Renal cortex interstitium (tissue), 11 donors: ENCODE measurements at regions not wholly inside any gene's neighbourhood (a gene's known extent, or its start where the extent isn't known, plus 50 kb on each side); places are given as distances from the start of the nearest gene placed in this dataset.
A peak's percentile ranks its signal among the peaks of the same experiment; 100 is the strongest.
"Not testable (repeated sequence)": the region's sequence is repeated elsewhere in the genome, so short reads cannot be mapped to it uniquely, and the experiment has no call there.

Experiments
- DNase-seq, 11 donors: peaks; one replicate each; pipeline ENCODE4 v3.0.0-alpha.2; 2013; ENCODE audit warnings: low read depth in 9 of 11, low spot score in 4 of 11; ENCODE audit errors: extremely low read depth in 1 of 11

DNA sequence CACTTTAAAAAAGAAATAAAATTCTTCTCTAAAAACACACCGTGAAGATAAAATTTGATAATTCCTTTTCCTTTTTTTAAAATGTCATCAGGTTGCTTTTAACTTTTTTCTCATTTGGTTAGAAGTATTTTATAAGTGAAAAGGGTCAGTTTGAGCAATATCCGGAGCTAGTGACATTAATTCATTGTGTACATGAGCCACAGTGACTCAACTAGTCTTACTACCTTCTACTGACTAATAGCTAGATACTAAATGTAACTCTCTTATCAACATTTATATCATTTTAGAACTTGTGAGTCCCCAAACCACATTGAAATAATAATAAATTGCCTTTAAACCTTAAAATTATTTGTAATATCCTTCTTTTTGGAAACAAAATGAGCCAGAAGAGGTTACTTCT, 101.2 kb upstream of the ZBTB20 start:
- DNase-seq, result no peak

DNA sequence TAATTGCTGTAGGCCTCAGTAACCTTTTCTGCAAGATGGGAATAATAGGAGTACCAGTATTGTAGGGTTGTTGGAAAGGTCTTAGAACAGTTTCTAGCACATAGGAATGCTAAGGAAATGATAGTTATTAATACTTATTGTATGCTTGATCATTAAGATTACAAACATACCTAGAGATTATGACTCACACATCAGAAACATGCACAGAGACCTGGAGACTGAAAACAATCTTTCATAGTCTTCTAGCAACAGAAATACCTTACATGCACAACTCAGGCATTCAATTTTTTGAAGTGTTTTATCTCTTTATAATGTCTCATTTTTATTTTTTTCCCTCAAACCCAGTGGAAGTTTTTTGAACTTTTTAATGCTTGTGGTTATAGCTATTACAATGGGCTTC, 104.4 kb upstream of the ZBTB20 start:
- no peak for DNase-seq

DNA sequence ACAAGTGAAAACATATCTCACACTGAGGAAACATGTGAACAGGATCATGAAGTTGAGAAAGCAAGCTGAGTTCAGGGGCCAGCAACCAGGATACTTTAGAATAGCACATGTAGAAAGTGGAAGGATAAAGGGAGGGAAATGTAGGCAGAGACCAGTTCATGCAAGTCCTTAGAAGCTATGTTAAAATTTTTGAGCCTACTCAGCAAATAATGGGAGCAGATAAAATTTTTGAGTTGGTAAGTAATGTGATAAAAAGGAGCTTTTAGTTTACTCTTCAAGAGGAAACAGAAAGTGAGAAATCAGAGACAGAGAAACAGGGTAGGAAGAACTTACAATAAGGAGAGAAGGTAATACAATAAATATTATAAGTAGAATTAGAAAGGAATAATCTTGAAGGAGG, 105.6 kb upstream of the ZBTB20 start:
- no peak for DNase-seq

DNA sequence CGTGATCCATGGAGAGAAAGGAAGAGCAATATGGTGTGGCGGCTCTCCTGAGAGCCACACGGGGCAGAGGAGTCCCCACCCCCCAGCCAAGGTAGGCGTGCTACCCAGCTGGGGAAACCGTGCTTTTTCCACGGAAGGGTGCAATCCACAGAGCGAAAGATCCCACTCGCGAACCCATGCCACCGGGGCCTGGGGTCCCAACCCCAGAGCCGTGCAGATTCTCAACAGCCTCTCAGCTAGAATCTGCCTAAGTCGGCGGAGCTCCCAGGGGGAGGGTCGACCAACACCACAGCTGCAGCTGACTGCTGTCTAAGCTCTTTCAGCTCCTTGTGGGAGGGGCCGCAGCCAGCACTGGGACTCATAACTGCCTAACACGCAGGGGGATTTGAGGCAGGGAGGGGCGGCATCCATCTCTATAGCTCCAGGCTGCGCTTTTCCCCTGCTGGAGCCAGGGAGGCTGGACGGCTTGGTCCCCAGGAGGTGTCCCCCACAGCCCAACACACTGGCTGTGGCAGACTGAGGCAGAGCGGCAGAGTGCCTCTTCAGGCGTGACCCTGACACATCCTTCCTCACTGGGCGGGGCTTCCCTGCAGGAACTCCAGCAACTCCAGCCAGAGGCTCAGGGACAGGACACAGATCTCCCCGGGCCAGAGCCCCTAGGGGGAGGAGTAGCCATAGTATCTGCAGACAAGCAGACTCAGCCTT, 107.6 kb upstream of the ZBTB20 start:
- no peak for DNase-seq

DNA sequence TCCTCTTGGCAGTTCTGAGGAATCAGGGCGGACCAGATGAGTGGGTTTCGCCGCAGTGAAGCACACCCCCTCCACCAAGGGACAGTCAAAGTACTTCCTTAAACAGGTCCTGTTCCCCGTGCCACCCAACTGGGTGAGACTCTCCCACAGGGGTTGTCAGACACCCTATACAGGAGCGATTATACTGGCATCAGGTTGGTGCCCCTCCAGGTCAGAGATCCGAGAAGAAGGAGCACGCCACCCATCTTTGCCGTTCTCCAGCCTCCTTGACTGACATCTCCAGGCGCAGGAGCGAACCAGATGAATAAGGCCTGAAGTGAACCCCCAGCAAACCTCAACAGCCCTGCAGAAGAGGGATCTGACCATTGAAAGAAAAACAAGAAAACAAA, 108.1 kb upstream of the ZBTB20 start:
- no peak for DNase-seq

DNA sequence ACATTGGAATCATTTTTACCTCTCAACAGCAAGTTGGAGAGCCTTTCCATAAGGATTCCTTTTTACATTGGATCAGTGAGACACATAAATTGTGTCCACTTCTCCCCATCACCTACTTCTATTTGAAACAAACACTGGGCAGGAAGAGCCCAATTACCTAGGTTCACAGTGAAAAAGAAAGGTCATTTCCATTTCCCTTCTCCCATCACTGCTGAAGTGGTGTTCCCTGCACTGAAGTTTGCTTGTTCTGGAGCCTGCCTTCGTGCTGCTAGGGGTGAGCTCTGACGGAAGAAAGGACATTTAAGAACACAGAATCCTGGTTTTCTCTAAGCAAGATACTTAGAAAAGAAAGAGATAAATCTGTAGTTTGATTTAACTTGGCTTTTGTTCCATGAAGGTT, 123.8 kb upstream of the ZBTB20 start:
- no peak for DNase-seq

DNA sequence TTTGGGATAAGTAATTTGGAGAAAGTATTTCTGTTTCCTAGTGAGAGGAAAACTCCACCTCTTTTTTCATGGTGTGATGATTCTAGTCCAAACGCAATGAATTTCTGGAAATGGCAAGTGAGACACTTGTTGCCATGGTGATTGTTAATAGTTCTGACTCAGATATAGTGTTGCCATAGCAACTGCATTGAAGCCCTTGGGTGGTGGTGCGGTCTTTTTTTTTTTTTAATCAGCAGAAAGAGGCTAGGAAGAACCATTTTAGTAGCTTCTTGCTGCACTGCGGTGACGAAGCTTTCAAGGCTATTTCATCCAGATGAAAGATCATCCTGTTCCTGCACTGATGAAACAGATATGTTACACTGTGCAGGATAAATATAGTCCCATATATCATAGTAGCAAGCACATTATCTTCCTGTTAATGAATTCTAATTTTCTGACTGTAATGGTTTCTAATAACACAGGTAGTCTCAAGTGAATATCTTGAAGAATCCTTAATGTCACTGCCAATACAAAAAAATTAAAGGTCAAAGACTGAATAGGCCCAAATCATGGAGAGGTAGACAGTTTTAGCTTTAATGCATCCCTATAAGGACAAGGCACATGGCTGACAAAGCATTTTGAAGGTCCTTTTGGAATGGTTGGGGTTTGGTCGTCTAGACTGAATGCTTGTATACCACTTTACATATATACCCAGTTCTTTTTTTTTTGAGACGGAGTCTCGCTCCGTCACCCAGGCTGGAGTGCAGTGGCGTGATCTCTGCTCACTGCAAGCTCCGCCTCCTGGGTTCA, 125.1 kb upstream of the ZBTB20 start:
- peak in 1 of 11 donors; percentile 16 for DNase-seq

DNA sequence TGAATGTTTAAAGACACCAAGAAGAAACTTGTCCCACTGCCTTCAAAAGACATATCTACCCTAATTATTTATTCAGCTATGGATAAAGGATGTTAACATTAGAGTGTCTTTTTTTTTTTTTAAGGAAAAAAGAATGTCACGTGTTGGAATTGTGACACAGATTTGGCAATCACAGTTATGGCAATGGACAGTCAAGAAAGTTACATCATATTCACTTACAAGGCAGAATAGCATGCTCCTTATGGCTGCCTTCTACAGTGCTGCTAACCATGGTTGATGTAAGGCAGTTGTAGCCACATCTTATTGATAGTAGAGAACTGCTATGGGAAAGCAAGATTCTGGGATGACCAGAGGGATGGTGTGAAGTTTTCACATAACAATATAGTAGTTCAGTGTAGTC, 128.8 kb upstream of the ZBTB20 start:
- no peak for DNase-seq

DNA sequence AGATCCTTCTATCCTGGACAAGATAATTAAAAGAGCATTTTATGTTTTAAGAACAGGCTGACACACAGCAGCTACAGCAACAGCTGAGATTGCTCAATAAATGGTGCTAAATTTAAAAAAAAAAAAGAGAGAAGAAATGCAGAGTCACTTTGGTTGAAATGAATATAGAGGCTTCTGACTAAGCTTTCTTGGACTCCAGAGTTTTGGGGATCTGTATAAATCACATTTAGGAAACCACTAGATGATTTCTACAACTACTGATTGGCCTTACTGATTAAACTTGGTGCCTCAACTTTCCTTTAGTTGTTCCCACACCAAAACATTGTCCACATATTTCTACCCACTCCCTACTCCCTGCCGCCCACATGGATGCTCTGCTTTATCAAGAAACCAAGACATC, 132.9 kb upstream of the ZBTB20 start:
- no peak for DNase-seq

DNA sequence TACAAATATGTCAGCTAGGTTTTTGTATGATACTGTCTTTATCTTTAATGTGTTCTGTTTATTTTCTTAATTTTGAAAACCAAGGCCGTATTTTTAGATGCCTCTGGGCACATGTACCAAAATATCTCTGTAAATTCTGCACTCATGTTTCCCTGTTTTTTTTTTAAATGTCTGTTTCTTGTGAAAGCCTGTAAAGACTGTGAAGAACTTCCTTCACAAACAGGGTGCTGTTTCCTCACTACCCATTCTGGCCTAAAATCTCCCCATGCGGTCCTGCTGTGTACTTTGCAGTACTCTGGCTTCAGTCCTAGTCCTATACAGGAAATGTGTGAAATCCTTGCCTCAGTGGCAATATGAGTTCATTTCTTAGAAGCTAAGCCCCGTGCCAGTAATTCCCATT, 133.4 kb upstream of the ZBTB20 start:
- DNase-seq, result no peak

DNA sequence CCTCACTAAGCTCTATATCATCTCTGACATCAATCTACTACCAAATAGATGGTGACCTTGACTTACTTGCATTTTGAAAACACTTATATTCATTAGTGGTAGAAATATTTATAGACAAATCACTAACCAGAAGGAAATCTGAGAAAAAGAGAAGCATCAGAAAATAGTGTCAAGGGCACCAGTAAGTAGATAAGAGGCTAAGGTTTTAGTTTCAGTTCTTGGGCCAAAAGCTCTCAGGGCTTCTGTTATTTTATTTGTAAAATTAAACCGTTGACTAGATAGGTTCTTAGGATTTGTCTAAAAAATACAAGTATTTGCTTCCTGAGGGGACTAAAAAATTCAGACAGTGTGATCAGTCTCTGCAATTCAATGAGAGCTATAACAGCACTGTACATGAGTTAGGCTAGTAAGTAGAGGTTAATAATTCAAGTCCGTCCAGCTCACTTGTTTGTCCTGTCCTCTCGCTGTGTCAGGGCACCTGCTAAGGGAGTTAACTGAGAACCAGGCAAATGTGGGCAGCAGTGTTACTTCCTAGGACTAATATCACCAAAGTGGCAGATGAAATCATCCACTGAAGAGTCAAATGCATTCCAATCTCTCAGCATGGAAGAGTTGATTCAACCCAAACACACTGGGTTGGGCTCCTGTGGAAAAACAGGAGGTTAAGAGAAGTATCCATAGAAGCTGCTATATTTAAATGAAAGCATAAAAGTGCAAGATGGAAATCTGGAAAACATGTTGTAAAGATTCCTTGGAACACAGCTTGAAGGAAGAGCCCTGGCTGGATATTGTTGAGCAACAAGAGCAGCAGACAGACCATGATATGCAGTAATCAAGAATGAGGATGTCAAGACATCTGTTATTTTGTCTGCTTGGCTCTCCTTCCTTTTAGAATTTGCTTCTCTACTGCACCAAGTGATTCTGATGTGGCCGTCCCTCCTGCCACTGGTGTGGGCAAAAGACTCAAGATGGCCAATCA, 134.9 kb upstream of the ZBTB20 start:
- no peak for DNase-seq

DNA sequence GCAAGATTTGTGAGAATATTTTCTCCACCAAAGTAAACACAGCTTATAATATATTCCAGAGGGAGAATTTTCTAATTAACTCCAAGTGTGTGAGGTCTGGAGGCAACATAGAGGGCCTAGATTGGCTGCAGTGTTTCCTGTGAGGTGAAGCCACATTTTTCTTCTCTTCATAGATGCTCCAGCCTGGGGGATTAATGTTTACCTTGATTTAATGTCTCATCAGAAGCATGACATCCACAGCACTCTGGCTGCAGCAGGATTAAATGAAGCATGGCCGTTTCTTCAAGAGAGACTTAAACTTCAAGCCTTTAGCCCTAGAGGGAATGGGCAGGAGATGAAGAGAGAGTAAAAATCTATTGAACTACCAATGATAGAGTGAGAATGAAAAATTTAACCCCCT, 137.9 kb upstream of the ZBTB20 start:
- DNase-seq, result peak in 9 of 11 donors; percentile 0 to 35 (median 15)

DNA sequence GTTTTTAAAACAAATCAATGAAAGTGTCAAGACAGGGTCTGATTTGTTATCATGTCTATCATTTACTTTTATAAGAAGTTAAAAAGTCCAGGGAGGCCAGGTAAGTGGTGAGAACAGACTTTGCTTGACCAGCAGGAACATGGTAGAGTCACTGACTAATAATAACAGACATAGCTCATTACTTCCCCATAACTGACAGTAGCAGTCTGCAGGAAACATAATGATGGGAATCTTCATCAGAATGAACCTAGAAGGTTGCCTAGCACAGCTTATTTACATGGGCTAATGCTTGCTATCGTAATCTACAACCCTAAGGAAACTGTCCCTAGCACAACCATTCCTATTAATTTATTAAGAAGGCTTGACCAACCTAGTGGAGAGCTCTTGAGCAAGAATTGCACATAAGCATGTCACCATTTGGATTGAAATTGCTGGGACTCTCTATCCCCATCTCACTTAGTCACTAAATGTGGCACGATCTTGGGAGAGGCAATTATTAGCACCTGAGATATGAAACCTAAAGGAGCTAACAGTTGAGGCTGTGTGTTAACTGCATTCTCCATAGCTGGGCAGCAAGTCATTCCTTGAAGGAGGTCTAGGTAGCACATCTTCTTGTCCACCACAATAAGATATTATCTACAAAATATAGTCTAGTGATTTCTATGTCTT, 139.6 kb upstream of the ZBTB20 start:
- DNase-seq, result no peak

DNA sequence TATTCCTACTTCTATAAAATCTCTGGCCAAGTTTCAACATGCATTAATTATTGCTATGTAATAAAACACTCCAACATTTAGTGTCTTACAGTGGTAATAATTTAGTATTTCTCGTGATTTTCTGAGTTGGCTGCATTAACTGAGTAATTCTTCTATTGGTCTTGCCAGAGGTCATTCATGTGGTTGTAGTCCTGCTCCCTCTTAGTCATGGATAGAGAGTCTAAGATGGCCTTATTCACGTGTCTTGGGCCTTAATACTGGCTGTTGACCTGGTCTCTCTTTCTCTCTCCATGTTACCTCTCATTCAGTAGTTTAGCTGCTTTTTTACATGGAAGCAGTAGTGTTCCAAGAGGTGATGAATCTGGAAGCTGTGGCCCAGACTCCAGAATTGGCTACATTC, 140.1 kb upstream of the ZBTB20 start:
- no peak for DNase-seq

DNA sequence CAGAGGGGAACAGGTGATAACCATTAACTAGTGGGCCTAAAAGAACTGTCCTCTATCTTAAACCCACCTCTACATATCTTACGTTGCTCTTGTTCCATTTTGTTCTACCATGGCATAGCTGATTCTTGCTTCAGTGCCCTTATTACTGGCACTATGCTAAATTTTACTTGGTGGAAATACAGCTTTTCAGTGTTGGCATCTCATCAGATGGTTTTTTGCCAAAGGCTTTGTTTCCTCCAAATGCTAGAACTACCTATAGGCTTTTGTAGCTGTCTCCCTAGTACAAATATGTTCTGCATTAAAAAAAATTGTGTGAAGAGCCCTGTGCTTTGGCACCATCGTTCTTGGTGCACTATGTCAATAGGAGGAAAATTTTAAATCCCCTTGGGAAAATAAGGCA, 145.0 kb upstream of the ZBTB20 start:
- no peak for DNase-seq

DNA sequence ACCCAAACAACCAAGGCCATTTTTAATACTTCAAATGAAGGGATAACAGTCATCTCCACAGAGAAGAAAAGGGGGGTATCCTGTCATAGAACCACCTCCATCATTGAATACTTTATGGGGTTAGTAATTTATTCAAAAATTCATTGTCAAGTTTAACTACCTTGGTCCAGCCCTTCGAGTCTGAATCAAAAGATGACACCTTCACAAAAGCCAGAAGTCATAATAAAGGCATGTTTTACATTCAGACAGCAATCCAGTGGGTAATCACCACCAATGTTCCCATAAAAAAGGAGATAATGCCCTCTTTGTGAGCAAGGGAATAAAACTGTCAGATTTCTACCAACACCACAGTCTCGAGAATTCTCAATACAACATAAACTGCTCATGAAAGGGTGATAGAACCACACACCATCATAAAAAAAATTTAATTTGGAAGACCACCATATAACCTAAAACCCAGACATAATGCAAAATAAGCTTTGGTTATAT, 145.6 kb upstream of the ZBTB20 start:
- no peak for DNase-seq

DNA sequence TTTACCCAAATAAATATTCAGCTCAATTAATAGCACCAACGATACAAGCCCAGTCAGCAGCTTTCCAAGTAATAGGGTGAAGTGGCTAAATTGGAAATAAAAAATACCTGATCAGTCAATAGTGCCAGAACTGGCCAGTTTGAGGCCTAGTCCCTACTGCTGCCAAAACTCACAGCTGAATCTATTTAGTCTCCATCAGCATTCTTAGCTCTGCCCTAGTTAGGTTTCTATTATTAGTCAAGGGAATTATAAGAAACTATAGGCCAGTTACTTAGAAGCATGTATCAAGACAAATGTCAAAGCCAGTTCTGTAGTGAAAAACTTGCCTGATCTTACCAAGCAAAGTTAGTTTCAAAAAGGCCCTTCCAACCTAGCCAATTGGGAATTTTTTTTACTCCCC, 146.2 kb upstream of the ZBTB20 start:
- no peak for DNase-seq

DNA sequence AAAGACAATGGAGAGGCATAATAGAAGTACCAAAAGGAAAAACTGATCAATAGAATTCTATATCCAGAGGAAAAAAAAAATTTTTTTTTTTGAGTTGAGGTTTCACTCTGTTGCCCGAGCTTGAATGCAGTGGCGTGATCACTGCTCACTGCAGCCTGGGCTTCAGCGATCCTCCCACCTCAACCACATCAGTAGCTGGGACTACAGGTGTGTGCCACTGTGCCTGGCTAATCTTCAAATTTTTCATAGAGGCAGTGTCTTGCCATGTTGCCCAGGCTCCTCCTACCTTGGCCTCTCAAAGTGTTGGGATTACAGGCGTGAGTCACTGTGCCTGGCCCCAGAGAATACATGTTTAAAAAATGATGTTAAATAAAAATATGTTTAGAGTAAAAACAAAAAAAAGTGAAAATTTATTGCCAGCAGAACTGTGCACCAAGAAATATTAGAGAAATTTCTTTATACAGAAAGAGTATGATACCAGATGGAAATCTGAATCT, 154.3 kb upstream of the ZBTB20 start:
- DNase-seq, result no peak

DNA sequence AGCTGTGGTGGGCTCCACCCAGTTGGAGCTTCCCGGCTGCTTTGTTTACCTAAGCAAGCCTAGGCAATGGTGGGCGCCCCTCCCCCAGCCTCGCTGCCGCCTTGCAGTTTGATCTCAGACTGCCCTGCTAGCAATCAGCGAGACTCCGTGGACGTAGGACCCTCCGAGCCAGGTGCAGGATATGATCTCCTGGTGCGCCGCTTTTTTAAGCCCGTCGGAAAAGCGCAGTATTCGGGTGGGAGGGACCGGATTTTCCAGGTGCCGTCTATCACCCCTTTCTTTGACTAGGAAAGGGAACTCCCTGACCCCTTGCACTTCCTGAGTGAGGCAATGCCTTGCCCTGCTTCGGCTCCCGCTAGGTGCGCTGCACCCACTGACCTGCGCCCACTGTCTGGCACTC, 170.9 kb upstream of the ZBTB20 start:
- DNase-seq, result not testable (repeated sequence)
